NCI-H1105 (cell line): ENCODE measurements at regions not wholly inside any gene's neighbourhood (a gene's known extent, or its start where the extent isn't known, plus 50 kb on each side); places are given as distances from the start of the nearest gene placed in this dataset.
"Not testable (repeated sequence)": the region's sequence is repeated elsewhere in the genome, so short reads cannot be mapped to it uniquely, and the experiment has no call there.

Source experiments
- DNase-seq: peaks from one replicate; lab custom pipeline; 2025; lab: John Stamatoyannopoulos, UW

DNA sequence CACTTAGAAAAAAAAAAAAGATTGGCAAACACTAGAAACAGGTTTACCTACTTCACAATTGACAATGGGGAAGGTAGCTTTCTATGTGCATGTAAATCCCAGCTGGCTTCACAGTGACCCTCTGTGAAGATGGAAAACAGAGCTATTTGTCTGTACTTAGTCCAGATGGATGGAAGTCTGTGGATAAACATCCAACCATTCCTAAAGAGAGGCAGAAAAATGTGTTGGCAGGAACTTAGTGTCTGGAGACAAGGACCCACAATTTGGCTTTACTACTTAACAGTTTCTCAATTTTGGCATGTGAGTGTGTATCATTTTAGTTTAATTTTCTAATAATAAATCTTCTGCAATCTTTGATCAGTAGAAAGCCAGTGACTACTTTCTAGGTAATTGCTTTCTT lies 154.4 kb downstream of the RAD51AP2 start:
- DNase-seq: no peak

DNA sequence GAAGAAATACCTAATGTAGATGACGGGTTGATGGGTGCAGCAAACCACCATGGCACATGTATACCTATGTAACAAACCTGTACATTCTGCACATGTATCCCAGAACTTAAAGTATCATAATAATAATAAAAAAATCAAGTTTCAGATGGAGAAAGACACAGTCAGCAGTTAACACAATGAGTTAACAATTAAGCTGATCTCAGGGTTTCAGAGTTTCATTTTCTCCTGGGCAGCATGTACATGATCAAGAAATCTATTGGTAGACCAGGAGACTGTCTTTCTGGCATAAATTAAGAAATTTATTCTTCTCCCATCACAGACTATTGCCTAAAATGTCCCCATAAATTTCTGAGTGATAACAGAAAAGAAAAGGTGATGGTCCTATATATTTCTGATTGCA lies 155.3 kb downstream of the RAD51AP2 start:
- no peak for DNase-seq

GRCh38 chr2:17355608-17356329 lies 162.5 kb downstream of the RAD51AP2 start:
- DNase-seq: no peak

GRCh38 chr2:17353263-17353662 lies 165.0 kb downstream of the RAD51AP2 start:
- no peak for DNase-seq

- not testable (repeated sequence) for DNase-seq
Observed at GRCh38 chr2:17342692-17343091, 175.5 kb downstream of the RAD51AP2 start.

- DNase-seq: no peak
Observed at GRCh38 chr2:17337507-17337906, 180.7 kb downstream of the RAD51AP2 start.

- DNase-seq: no peak
Observed at GRCh38 chr2:17336458-17336857, 181.8 kb downstream of the RAD51AP2 start.

- DNase-seq: no peak
Observed at GRCh38 chr2:17334300-17334699, 183.9 kb downstream of the RAD51AP2 start.

DNA sequence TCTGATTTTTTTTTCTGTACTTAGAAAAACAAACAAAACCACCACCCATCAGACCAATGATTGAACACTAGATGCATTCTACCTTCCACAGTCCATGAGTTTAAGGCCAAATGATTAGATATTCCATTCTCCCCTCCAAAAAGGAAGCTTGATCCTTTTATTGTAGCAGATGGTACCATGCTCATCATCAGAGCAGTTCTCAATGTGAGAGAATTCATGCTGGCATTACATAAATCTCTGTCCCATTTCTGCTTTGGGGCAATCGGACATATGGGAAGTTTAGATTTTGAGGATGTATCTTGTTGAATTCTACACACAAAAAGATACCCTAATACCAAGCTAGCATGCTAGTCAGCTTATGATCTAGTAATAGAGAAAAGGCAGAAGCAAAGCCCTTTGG lies 186.6 kb downstream of the RAD51AP2 start:
- DNase-seq: no peak

DNA sequence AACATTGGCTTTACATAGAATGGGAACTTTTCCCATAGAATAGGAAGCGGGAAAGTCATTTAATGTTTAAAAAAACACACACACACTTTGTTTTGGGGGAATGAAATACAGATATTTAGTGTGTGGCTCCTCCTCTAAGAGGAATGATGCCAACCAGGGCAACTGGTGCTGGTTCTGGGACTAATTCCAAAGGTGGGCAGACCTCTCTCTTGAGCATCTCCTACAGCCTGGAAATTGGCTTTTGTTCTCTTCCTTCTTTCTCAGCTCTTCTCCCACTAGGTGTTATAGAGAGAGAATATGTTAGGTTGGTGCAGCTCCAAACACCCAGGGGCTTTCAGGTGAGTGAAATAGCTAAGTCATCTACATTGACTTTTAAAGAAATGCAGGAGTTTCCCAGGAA lies 190.1 kb downstream of the RAD51AP2 start:
- DNase-seq: no peak

DNA sequence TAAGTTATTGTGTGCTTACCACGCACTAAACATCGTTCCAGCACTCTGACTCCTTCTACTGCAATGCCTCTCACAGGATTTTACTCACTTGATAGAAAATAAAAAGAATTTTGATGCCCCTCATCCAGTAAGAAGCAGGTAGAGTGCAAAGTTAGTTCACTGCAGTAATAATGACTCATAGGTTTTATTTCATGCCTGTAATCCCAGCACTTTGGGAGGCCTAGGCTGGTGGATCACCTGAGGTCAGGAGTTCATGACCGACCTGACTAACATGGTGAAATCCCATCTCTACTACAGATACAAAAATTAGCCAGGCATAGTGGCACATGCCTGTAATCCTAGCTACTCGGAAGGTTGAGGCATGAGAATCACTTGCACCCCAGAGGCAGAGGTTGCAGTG lies 190.6 kb downstream of the RAD51AP2 start:
- DNase-seq: no peak

- DNase-seq: no peak
Observed at GRCh38 chr2:17326717-17327116, 191.5 kb downstream of the RAD51AP2 start.

DNA sequence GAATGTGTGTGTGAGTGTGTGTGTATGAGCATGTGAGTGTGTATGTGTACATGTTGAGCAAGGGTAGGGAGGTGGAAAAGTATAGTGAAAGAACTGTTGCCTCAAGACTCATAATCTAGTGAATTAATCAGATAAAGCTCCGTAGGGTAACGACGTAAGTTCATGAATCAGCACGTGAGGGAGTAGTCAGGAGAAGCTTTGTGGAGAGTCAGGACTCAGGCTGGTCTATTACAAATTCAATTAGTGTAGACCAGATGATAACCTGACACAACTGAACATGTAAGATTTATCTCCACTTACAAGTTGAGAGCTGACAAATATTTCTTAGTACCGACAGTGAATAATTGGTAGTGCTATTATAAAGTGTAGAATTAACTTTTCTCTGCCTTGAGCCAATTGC lies 194.5 kb downstream of the RAD51AP2 start:
- no peak for DNase-seq

DNA sequence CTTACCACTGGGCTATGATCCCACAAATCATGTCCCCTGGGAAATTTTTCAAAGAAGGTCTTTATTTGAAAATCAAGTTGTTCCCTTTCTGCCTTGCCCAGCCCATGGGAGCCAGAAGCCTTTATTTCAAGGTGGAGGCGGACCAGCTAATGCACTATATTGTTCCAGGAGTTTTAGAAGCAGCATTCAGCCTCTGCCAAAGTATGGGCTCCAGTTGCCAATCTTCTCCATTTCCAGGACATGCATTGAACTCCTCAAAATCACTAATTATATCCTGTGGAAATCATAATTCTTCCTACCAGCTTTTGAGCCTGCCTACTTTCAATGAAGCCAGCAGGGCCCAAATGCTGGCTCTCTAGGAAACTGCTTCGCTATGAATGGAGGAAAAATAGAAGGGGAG lies 195.8 kb downstream of the RAD51AP2 start:
- DNase-seq: no peak

DNA sequence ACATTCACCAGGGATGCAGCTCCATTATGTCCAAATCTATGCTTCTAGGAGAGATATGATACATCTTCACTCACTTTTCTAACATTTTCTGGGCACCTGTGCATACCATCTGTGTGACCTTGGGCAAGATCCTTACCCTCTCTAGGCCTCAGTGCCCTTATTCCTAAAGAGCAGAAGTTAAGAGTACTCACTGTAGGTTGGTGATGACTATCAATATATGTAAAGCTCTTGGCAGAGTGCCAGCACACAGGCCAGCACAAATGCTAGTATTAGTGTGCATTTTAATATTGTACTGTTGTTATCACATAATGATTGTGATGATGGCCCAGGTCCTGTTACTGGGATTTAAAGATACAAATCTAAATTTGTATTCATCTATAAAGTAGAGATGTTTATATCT lies 199.2 kb downstream of the RAD51AP2 start:
- no peak for DNase-seq

GRCh38 chr2:17318013-17318412 lies 200.2 kb downstream of the RAD51AP2 start:
- DNase-seq: no peak

- no peak for DNase-seq
Observed at GRCh38 chr2:17317439-17317976, 200.7 kb downstream of the RAD51AP2 start.

DNA sequence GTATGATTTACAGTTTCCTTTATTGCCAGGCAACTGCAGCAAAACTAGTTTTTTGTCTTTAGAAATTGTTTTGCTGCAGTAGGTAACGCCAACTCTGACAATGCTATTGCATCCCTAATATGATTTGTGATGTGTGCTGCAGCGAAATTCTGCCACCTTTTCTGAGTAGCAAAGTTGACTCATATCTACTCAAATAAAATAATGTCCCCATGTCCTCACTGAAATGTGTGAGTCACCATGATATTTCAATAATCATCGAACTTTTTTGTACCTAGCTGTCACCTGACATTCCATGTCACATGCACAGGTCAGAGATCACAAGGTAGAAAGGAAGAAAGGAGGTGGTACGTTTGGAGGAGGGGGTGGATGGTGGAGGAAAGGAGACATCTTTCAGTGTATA lies 205.0 kb downstream of the RAD51AP2 start:
- no peak for DNase-seq

DNA sequence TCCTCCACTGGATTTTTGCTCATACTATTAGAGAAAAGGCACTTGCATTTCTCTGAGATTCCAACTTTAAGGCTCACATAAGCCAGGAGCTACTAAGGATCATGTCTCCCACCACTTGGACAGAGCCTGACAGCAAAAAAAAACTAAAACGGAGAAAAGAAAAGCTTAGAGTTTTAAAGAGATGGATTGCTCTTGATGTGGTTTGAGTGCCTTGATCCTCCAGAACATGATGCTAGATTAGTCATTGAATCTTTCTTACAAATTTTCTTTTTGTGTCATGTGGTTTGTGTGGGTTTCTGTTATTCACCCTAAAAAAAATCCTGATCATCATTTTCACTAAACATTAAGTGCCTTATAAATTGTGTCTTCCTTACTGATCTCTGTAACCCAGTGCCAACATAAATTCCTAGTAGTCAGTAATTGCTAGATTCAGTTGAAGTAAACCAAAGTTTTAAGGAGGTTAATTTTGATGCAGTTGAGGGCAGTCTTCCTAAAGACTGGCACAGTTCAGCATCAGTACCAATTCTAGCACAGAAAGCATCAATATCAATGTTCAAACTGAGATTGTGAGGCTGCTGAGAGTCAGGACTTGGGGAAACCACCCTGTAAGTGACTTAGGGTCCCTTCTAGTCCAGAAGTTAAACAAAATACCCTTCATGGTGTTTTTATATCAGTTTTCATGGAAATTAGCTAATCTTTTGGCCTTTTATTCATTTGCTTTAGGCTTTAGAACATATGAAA lies 206.3 kb downstream of the RAD51AP2 start:
- DNase-seq: no peak

DNA sequence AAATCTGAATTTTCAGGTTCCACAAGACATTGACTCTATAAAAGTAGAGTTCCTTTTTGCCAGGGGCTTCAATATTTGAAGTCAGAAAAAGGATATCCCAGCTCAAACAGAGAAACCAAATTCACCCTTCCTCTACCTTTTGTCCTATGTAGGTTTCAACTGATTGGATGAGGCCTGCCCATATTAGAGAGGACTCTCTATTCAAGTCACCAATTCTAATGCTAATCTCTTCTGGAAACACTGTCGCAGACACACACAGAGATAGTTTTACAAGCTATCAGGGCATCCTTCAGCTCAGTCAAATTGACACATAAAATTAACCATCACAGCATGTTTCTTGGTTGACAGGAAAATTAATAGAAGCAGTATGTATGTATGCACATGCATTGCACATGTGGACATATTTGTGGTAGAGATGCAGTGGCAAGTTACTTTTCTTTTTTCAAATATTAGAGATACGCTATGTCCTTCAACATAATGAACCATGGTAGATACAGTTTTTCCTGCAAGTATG lies 207.1 kb downstream of the RAD51AP2 start:
- DNase-seq: no peak

DNA sequence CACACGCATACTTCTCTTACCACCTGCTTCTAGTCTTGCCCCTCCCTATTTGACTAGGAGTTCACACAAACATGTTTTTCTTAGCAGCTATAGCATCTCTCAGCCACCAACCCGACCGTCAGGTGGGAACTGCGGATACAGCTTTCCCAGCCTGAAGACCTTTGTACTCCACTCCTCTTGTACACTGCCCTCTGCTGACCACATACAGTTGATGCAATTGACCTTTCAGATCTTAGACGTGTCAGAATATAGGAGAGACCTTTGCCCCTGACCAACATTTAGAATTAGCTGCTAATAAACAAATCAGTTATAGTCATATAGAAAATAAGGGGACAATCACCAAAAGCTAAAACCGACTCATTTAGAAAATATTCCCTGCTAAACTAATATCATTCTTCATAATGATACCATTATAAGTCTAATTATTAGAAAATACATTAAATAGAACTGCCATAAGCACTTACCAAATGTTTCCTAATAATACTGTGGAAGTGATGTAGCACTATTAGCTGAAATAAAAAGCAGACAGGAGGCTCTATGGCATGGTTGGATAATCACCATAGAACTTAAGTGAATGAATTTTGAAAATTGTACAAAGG lies 208.4 kb downstream of the RAD51AP2 start:
- DNase-seq: peak; percentile 68

DNA sequence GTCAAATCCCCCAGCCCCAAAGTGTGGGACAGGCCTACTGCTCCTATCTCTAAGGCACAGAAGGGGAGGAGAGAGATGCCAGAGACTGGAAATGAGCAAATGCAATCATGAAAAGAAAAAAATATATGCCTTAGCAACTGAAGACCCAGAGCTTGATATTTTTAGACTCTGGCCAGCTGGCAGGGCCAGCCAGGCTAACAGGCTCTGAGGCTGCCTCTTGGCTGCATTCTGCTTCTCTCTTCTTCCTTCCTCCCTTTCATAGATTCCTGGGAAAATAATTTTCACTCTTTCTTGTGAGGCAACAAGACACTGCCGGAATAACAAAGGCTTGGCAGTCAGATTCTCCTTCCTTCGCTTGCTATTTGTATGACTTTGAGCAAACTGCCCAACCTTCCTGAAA lies 209.1 kb downstream of the RAD51AP2 start:
- DNase-seq: no peak

- DNase-seq: no peak
Observed at GRCh38 chr2:17306706-17307105, 211.5 kb downstream of the RAD51AP2 start.
